ENCODE measurements at regions not wholly inside any gene's neighbourhood (a gene's known extent, or its start where the extent isn't known, plus 50 kb on each side); places are given as distances from the start of the nearest gene placed in this dataset.
"Not testable (repeated sequence)": the region's sequence is repeated elsewhere in the genome, so short reads cannot be mapped to it uniquely, and the experiment has no call there.

GRCh38 chr2:226086190-226086589, 686.7 kb downstream of the NYAP2 start:
- DNase-seq (ENCODE audit: low spot score): no peak

GRCh38 chr2:226085425-226085824, 685.9 kb downstream of the NYAP2 start:
- not testable (repeated sequence) for DNase-seq (ENCODE audit: low spot score)

- DNase-seq (ENCODE audit: low spot score): no peak
Measured at GRCh38 chr2:226080334-226080733, 680.8 kb downstream of the NYAP2 start.

GRCh38 chr2:226079671-226080181, 680.2 kb downstream of the NYAP2 start:
- DNase-seq (ENCODE audit: low spot score): no peak

GRCh38 chr2:226079196-226079595, 679.7 kb downstream of the NYAP2 start:
- DNase-seq (ENCODE audit: low spot score): no peak

- no peak for DNase-seq (ENCODE audit: low spot score)
Measured at GRCh38 chr2:226078666-226079065, 679.2 kb downstream of the NYAP2 start.

GRCh38 chr2:226077841-226078240, 678.3 kb downstream of the NYAP2 start:
- no peak for DNase-seq (ENCODE audit: low spot score)

GRCh38 chr2:226077031-226077430, 677.5 kb downstream of the NYAP2 start:
- DNase-seq (ENCODE audit: low spot score): no peak

- DNase-seq (ENCODE audit: low spot score): no peak
Measured at GRCh38 chr2:226076529-226076928, 677.0 kb downstream of the NYAP2 start.

- DNase-seq (ENCODE audit: low spot score): no peak
Measured at GRCh38 chr2:226074391-226074790, 674.9 kb downstream of the NYAP2 start.

- no peak for DNase-seq (ENCODE audit: low spot score)
Measured at GRCh38 chr2:226073496-226074160, 674.1 kb downstream of the NYAP2 start.

GRCh38 chr2:226066873-226067272, 667.4 kb downstream of the NYAP2 start:
- no peak for DNase-seq (ENCODE audit: low spot score)

GRCh38 chr2:226066391-226066790, 666.9 kb downstream of the NYAP2 start:
- no peak for DNase-seq (ENCODE audit: low spot score)

GRCh38 chr2:226064932-226065570, 665.5 kb downstream of the NYAP2 start:
- no peak for DNase-seq (ENCODE audit: low spot score)

- no peak for DNase-seq (ENCODE audit: low spot score)
Measured at GRCh38 chr2:226063704-226064440, 664.4 kb downstream of the NYAP2 start.

GRCh38 chr2:226059961-226060627, 660.6 kb downstream of the NYAP2 start:
- no peak for DNase-seq (ENCODE audit: low spot score)

GRCh38 chr2:226057914-226058313, 658.4 kb downstream of the NYAP2 start:
- DNase-seq (ENCODE audit: low spot score): no peak

- no peak for DNase-seq (ENCODE audit: low spot score)
Measured at GRCh38 chr2:226057365-226057764, 657.9 kb downstream of the NYAP2 start.

- DNase-seq (ENCODE audit: low spot score): no peak
Measured at GRCh38 chr2:226052772-226053416, 653.4 kb downstream of the NYAP2 start.

GRCh38 chr2:226050822-226051221, 651.3 kb downstream of the NYAP2 start:
- DNase-seq (ENCODE audit: low spot score): no peak

- no peak for DNase-seq (ENCODE audit: low spot score)
Measured at GRCh38 chr2:226048611-226049010, 649.1 kb downstream of the NYAP2 start.
